ENCODE measurements at regions not wholly inside any gene's neighbourhood (a gene's known extent, or its start where the extent isn't known, plus 50 kb on each side); places are given as distances from the start of the nearest gene placed in this dataset.

- no peak for DNase-seq
Measured at GRCh38 chr13:38618336-38618735, 68.5 kb upstream of the FREM2 start.

DNA sequence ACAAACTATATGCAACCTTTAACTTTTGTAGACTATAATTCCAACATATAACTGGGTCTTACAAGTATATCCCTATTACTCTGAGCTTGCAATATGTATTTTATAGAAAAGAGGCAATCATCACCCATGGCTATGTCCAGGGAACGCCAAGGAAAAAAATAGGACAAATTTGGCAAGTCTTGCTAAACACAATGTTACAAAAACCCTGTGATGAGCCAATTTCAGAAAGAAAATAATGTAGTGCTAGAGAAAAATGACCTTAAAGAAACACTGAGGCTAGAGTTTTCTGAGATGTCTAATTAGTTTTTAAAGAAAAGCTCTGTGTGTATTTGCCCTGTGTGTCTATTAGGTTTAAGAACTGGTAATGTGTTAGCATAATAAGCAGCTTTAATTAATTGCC lies 68.0 kb upstream of the FREM2 start:
- DNase-seq, result no peak

DNA sequence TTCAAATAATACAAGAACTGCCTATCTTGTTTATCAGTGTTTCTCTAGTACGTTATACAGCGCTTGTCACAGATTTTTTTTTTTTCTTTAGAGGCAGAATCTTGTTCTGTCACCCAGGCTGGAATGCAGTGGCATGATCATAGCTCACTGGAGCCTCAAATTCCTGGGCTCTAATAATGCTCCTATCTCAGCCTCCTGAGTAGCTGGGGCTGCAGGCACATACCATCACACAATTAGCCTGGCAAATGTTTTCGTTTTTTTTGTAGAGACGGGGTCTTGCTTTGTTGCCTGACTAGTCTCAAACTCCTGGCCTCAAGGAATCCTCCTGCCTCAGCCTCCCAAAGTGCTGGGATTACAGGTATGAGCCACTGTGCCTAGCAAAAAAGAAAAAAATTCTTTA lies 66.0 kb upstream of the FREM2 start:
- no peak for DNase-seq

DNA sequence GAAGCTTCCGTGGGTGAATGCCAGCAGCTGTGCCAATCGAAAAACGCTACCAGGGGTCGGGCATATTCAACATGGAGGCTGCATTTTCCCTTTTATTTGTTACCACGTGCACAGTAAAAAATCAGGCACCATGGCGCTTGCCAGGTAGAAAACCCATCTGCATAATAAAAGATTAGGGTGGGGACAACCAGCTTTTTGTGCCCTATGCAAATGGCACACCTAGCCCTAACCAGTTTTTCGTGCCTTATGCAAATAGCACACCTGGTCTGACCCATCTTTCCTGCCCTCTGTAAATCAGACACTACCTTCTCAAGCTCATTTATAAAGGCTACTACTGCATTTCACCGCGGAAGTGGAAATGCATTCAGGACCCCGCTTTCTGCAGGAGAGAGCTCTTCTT lies 62.1 kb upstream of the FREM2 start:
- DNase-seq, result no peak

DNA sequence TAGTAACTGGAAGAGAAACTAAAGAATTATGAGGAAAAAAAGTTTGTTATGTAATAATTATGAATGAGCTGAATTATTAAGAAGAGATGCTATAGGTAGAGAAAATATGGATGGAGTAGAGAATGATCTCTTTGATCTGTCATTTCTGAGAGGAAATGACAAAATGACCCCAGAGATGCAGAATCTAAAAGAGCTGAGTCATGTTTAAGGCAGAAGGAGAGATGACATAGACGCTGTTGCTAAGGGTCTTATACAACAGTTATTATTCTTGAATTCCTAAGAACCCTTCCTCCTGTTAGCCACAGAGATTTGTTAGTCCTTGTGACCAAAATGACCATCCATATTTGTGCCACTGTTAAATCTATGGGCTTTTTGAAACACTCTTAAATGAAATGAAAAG lies 58.3 kb upstream of the FREM2 start:
- DNase-seq, result no peak

GRCh38 chr13:38630780-38631179 lies 56.1 kb upstream of the FREM2 start:
- DNase-seq, result no peak

- DNase-seq, result no peak
Measured at GRCh38 chr13:38635030-38635429, 51.8 kb upstream of the FREM2 start.

DNA sequence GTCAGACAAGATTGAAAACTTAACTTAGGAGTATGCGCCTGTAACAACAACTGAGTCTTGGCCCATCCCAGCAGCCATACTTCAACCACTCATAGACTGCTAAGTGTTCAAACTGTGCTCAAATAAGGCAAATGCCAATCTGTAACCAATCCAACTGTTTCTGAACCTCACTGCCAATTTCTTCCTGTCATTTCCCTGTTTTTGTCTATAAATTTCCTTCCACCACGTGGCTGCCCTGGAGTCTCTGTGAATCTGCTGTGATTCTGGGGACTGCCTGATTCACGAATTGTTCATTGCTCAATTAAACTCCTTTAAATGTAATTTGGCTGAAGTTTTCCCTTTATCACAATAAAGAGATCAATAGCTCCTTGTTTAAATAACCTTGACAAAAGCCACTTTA lies 50.8 kb upstream of the FREM2 start:
- DNase-seq, result no peak

DNA sequence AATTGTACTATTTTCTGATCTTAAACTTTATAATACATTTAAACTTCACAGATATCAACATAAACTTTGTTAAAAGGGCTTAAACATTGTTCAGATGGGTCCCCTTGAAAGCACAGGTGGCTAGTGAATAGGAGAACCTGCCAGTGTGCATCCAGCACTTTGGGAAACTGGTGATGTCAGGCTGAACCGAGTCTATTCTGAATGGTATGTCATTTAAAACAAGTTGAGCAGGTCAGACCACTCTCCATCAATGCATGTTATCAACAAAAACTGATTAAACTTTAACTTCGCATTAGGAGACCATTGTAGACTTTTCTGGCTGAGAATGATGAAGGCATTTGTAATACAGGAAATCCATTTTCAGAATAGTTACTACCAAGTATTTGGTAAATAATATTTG lies 50.1 kb upstream of the FREM2 start:
- DNase-seq, result no peak

Data from SHP77 (cell line).